ENCODE measurements at regions not wholly inside any gene's neighbourhood (a gene's known extent, or its start where the extent isn't known, plus 50 kb on each side); places are given as distances from the start of the nearest gene placed in this dataset.
A peak's percentile ranks its signal among the peaks of the same experiment; 100 is the strongest.

GRCh38 chr3:187616307-187616972, 53.8 kb downstream of the SST start:
- TF ChIP-seq CTCF (IDR thresholded peaks at IDR 0.05; ENCODE audit: insufficient read depth, low read length, poor library complexity, severe bottlenecking) (peak; percentile 80), EZH2phosphoT487 (conservative IDR thresholded peaks at IDR 0.05; ENCODE audit: low read length) (no peak)

Measured in SU-DHL-6 (cell line).